HG02571 (cell line): ENCODE measurements at regions not wholly inside any gene's neighbourhood (a gene's known extent, or its start where the extent isn't known, plus 50 kb on each side); places are given as distances from the start of the nearest gene placed in this dataset.
"Not testable (repeated sequence)": the region's sequence is repeated elsewhere in the genome, so short reads cannot be mapped to it uniquely, and the experiment has no call there.

Experiments used
- ATAC-seq: cut with Tn5 transposase; IDR thresholded peaks from one replicate; pipeline ENCODE4 v1.9.1; 2021; ENCODE audit warnings: mild to moderate bottlenecking, moderate library complexity; ENCODE audit not compliant: unreplicated experiment

DNA sequence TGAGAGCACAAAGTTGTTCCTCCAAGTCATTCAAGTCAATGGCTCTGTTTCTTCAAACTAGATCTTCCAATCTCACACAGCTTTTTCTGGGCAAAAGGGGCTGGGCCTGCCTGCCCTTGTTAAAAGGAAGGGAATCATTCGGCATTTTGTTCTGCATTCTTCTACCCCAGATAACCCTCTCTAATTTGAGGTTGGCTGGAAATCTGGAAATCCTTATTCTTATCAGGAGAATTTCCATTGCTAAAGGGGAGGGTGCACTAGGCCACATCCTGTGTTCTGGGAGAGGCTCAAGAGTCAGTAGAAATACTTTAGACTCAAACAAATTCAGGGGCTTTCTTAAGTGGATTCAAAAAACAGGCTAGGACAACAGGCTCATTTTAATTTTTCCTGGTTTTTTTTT, 384.7 kb upstream of the ZNF462 start:
- ATAC-seq: no peak

DNA sequence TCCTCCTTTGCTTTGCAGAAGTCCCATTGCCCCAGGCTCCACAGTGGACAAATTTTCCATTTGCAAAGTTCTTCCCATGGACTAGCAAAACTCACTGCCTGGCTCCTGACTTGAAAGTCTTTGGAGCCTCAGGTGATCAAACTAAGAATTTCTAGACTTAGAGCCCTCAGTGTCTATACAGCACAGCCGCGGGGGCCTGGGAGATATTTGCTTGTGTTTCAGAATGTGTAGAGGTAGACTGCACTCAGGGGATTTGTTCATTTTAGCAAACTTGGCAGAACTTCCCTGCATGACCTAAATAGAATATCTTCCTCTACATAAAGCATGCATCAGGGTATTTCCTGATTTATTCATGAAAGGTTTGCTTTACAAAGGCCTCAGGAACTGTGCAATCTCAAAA, 384.2 kb upstream of the ZNF462 start:
- ATAC-seq: no peak

DNA sequence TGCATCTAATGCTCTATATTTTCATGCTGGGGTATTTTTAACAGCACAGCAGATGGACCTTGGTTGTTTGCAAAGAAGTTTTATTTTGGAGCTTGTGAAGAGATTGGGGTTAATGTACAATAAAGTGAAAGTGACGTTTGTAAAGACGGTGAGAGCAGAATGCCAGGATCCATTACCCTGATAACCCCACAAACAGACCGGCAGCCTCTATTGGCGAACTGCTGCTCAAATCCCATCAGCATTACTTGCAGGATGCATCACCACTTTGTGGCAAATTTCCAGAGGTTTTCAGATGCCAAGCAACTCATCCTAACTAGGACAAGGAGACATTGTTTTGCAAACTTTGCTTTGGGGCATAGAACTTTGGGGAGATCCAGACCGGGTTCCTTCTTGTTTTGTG, 383.3 kb upstream of the ZNF462 start:
- ATAC-seq: no peak

DNA sequence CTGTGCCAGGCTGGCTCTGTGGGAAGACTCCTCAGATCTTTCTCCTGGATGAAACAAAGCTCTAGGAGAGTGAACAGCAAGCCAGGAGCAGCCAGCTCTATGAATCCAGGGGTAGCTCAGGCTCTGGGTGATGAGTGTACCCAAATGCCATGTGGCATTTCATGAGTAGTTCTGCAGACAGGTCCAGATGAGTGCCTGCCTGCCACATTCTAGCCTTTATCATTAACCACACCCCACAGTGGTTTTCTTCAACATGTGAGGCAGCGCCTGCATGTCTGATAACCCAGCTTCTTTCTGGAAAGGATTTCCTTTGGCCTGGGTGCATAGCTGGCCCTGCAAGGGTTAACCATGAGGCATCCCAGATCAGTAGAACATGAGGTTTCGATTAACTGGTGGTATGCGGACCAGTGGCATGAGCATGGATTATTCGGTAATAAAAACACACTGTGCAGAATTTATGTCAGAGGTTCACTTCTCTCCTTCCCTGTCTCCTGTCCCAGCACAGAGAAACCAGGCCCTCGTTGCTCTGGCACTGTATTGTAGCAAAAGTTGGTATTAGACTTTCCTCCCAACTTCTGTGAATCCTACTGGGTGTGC, 381.9 kb upstream of the ZNF462 start:
- ATAC-seq: no peak

DNA sequence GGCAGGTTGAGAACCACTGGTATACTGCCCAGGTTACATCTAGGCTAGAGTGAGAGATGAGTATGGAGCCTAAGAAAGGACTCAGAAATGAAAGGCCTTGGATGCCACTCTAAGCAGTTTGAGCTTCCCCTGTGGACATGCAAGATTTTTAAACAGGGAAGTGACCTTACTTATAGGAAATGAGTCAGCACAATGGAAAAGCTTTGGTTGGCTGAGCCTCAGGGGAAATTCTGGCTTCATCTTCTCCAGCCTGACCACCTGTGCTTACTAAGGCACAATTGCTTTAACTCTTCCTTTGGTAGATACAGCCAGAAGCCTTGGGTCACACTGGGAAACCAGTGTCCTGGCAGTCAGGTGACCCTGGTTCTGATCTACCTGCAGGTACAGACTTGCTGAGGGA, 380.2 kb upstream of the ZNF462 start:
- ATAC-seq: no peak

DNA sequence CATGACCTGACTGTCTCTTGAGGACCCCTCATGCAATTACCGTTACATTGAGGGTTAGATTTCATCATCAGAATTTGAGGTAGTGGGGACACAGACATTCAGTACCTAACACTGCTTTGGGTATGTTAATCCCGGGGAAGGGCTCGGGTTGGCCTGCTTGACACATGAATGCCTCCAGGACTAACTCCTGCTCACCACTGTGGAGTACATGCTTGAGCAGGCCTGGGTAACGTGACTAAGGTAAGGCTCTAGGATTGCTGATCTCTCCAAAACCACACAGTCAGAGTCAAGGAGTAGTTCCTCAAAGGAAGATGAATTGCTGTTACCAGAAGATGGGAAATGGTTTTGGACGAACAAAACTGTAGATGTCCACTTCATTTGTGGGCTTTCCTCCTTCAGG, 376.3 kb upstream of the ZNF462 start:
- ATAC-seq: no peak

DNA sequence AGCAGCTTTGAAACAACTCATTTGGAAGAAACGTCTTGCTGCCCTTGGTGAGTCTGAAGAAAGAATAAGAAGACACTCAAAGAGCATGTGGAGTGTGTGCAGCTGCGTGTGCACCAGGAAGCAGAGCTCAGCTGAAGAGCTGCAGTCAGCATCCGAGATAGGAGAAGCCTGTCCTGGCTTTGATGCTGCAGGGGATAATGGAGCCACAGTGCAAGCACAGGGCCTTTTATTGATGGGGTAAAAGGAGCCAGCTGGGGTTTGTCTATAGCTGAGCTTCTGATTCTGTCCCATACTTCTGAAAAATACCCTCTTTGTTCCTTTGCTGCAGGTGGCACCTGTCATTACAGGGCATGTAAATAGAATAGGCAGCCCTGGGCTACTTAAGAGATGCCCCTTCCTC, 375.7 kb upstream of the ZNF462 start:
- no peak for ATAC-seq

DNA sequence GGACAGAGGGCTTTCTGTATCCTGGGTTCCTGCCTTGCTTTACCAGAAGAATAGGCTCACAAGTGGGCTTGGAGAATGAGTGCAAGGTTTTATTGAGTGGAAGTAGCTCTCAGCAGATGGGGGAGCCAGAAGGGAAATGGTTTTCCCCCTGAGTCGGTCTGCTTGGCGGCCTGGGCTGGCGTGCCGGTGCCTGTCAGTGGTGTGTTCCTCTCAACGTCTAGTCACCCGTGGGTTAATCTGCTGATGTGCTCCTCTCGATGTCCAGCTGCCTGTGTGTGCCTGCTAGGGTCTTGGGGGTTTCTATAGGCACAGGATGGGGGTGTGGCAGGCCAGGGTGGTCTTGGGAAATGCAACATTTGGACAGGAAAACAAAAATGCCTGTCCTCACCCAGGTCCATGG, 370.8 kb upstream of the ZNF462 start:
- ATAC-seq: not testable (repeated sequence)

DNA sequence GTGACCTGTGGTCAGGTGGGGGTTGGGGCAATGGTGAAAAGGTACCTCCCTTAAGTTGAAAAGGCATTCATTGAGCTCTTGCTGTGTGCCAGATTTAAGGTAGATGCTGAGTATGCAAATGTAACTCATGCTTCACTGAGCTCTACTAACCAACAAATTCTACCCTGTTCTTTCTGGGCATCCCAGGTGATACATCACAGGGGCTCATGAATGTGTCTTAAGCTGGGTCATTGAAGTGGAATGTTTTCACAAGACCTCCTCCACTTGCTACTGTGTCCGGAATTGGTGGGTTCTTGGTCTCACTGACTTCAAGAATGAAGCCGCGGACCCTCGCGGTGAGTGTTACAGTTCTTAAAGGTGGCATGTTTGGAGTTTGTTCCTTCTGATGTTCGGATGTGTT, 362.8 kb upstream of the ZNF462 start:
- no peak for ATAC-seq

DNA sequence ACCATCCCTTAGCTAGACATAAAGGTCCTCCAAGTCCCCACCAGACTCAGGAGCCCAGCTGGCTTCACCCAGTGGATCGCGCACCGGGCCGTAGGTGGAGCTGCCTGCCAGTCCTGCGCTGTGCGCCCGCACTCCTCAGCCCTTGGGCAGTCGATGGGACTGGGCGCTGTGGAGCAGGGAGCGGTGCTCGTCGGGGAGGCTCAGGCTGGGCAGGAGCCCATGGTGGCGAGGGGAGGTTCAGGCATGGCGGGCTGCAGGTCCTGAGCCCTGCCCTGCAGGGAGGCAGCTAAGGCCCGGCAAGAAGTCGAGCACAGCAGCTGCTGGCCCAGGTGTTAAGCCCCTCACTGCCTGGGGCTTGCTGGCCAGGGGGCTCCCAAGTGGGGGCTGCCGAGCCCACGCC, 361.8 kb upstream of the ZNF462 start:
- ATAC-seq: not testable (repeated sequence)

DNA sequence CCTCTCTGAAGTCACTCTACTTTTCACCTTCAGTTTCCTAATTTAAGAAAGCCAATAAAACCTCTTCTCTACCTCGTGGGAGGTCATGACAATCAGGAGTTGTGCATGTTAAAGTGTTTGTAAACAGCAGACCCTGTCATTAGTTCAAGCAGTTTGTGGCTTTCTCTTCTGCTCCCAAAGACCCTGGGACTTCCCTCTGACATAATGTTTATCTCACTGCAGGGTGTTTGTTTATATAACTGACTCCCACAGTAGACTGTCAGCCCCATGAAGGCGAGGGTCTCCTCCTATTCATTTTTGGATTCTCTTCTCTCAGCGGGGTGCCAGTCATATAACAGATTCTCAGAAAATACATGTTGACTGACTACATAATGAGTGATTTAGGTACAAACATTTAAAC, 360.0 kb upstream of the ZNF462 start:
- no peak for ATAC-seq

DNA sequence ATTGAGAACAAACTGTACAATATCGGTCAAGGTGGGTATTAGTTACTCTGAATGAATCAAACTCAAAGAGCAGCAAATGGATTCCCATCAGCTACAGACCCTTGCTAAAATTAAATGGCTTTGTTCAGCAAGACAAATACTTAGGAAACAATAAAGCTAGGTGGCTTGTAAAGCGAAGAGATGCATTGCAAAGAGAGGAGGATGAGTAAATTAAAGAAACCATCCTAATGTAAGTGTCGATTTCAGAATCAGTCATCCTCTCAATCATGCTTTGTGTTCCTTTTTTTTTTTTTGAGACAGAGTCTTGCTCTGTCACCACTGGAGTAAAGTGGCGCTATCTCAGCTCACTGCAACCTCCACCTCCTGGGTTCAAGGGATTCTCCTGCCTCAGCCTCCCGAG, 359.2 kb upstream of the ZNF462 start:
- ATAC-seq: no peak

DNA sequence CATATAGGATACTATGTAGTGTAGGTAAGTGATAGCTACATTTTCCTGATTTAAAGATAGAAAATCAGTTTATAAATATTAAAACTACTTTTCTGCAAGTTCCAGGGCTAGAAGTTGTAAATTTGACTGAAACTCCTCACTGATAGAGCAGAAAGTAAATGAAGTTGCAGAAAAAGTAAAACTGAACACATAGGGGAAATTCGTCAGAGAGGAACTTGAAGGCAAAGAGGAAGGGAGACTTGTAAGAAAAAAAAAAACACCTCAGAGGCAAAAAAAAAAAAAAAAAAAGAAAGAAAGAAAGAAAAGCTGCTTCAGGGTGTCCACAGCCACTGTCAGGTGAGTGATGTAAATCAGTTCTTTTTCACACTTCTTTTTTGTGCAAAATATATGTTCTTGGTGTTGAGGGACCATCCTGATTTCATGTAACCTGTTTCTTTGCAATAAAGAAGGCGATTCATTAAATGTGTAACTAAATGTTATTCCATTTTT, 336.2 kb upstream of the ZNF462 start:
- ATAC-seq: no peak

DNA sequence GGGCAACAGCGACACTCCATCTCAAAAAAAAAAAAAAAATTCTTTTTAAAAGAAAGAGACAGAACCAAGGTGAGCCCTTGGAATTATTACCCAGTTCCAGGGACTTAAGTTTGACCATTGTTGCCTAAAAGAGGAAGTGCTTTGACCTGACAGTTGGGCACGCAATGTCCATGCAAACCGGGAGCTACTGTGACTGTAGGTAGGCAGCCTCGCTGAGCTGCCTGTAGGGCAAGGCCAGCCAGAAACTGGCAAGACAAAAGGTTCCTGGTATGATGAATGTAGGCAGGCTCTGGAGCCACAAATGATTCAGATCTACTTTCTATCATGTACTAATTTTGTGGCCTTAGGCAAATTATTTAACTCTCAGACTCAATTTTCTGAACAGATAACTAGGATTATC, 334.8 kb upstream of the ZNF462 start:
- no peak for ATAC-seq

DNA sequence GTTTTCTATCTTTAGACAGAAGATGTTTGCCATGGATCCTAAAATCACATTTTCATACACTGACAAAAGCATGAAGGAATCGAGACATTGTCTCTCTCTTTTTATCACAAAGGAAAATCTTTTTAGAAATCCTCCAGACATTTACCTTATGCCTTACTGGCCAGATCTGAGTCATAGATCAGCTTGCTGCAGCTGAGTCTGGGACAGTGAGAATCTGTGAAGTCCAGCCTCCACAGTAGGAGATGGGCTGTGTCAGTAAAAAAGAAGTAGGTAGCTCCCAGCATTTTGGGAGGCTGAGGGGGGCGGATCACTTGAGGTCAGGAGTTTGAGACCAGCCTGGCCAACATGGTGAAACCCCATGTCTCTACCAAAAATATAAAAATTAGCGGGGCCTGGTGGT, 333.4 kb upstream of the ZNF462 start:
- ATAC-seq: no peak

DNA sequence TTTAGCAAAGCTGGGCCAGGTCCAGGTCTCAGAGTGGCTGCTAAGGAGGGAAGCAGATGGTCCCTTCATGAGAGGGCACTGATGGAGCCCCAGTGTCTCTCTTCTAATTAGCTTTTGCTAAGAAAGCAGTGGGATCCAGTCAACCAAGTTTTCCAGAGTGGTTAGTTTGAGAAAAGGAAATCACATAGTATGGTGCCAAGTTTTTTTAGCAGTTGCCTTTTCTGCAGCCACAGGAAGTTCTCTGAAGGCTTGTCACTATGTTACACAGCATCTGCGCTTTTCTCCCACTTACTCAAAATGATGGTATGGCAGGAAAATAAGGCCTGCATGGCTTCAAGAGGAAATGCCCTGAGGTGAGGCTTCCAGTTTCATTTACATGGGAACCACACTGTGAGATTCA, 331.5 kb upstream of the ZNF462 start:
- ATAC-seq: no peak

DNA sequence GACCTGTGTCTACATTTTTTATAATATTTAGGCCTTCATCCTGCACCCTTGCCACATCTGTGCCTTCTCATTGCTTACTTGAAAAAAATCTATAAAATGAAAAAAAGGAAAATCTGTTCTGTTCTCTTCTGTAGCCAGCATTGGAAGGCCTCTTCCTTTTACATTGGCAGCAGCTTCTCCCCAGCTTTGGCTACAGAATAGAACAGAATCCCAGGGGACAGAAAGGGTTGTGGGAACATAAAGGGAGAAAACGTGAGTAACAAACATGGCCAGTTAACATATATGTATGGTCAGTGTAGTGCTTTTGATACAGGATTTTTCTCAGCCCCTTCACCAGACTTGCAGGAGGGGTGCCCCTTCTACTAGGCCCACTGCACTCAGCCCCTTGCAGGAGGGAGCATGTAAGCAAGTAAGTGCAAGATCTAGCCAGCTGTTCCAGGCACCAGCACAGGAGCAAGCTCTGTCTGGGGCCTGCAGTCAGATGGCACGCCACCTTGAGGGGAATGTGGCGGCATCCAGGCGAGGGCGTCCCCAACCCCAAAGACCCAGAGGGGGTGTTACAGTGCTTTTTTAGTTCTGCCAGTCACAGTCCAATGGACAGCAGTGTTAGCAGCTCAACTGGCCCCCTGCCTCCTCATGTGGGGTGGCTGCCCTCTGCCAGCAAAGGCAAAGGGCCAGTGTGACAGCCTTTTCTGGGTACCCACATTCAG, 330.5 kb upstream of the ZNF462 start:
- no peak for ATAC-seq

DNA sequence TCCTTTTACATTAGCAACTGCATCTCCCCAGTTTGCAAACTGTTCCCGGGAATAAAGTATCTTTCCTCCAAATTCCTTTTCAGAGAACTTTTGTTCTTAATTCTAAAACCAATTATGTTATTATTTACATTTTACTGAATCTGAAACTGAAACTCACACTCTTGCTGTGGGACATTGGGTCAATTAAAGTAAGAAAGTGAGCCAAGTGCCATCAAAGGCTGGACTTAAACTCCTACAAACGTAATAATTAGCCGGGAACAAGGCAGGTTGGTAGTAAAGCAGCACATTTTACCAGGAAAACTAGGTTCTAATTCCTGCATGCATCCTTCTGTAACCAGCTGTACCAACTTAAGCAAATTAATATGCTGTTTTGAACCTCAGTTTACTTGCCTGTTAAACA, 328.2 kb upstream of the ZNF462 start:
- no peak for ATAC-seq

DNA sequence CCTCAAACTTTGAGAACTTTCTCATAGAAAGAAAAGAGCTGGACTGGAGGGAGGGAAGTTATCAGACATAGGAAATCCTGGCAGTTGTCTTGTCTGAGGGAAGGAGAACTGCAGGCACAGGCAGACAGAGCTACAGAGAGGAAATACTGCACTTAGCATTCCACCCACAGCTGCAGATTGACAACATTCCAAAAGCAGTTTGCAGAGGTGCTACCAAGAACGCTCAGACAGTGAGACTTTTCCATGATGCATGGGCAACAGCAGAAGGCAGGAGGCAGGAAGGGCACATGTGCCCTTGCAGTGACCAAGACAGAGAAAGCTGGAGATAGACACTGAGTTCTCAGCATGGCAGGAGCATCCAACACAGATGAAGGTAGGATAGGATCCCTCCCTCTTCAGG, 327.5 kb upstream of the ZNF462 start:
- no peak for ATAC-seq

DNA sequence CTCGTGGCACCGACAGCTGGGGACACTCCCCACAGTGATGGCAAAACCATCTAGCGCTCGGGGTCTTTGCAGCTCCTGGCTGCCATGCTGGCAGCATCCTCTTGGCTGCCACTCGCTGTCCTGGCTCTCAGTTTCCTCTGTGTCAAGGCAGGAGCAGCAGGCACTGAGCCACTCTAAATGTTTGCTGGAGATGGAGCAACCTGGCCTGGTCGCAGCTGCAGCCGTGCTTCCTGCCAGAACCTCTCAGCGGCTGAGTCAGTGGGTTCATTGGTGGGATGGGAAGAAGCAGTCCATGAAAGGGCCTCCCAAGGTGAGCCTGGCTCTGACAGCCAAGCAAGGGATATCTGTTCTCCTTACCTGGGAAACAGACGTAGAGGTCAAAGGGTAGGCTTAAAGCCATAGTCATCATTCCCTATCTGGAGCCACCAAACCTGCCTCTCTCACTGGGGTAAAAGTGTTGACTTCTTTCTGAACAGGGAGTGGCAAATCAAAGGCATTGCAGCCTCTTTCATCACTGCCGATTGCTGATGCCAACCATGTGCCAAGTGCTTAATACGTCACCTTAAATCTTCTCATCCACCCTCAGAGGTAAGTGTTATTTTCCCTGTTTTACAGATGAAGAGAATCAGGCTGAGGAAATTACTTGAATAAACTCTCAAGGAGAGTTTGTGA, 304.8 kb upstream of the ZNF462 start:
- ATAC-seq: no peak

DNA sequence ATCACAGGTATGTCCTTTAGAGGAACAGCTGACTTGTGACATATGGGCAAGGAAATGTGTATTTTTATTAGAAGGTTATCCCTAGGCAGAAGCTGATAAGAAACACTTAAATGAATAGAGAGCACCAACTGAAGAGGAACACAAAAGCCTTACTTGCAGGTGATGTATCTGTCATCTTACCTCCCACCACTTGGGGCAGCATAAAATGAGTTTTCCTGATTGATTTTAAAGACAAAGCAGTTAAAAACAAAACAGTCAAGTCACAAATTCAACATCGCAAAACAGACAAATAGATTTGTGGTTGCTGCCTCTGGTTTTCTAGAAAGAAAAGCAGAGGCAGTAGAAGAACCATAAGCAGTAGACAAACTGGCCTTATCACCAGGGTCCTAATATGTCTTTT, 302.4 kb upstream of the ZNF462 start:
- no peak for ATAC-seq

DNA sequence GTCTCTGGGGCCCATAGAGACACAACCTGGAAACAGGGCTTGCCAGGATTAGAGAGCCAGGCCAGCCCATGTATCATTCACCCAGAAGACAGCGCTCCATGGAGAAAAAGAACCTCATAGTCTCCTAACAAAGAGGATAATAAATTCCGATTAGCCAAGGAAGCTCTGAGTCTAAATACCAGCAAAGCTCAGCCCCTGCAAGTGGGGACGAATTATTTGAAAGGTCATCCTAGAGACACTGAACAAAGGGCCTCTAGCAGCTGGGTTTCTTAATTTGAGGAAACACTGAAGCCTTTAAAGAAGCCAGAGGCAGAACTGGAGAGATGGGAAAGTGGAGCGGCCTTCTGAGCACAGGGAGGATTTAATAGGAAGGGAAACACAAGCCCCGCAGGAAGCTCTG, 287.1 kb upstream of the ZNF462 start:
- no peak for ATAC-seq
